ENCODE measurements at regions not wholly inside any gene's neighbourhood (a gene's known extent, or its start where the extent isn't known, plus 50 kb on each side); places are given as distances from the start of the nearest gene placed in this dataset.

DNA sequence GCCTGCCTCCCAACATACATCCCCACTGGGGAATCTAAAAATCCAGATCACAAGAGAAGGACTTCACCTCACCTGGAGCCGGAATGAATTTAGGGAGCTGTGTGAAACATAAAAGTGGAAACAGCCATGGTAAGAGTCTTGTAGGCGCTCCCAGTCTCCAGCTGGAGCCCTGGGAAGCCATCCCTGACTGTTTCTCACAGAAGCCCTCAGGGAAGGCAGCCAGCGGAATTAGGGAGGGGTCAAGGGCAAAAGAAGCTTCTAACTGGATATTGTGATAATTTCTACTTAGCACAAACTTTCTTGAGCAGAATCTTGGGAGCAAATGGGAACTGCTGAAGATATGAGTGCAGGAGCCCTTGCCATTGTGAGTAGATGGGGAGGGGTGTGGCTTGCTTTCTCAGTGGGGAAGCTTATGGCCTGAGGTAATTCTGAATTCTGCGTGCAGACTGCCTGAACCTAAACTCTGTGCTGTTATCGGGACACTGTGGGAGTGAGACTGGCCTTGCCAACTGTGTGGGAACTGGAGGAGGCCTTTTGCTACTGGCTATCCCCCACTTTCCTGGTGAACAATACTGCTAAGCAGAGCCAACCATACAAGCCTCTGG, 174.4 kb upstream of the SMC2 start:
- TF ChIP-seq, protein P1, sequence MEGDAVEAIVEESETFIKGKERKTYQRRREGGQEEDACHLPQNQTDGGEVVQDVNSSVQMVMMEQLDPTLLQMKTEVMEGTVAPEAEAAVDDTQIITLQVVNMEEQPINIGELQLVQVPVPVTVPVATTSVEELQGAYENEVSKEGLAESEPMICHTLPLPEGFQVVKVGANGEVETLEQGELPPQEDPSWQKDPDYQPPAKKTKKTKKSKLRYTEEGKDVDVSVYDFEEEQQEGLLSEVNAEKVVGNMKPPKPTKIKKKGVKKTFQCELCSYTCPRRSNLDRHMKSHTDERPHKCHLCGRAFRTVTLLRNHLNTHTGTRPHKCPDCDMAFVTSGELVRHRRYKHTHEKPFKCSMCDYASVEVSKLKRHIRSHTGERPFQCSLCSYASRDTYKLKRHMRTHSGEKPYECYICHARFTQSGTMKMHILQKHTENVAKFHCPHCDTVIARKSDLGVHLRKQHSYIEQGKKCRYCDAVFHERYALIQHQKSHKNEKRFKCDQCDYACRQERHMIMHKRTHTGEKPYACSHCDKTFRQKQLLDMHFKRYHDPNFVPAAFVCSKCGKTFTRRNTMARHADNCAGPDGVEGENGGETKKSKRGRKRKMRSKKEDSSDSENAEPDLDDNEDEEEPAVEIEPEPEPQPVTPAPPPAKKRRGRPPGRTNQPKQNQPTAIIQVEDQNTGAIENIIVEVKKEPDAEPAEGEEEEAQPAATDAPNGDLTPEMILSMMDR (IDR thresholded peaks at IDR 0.05): no peak
- no peak for TF ChIP-seq POLR2A (IDR thresholded peaks at IDR 0.05)

Data from breast epithelium (tissue), 3 donors.